ENCODE measurements at regions not wholly inside any gene's neighbourhood (a gene's known extent, or its start where the extent isn't known, plus 50 kb on each side); places are given as distances from the start of the nearest gene placed in this dataset.

- TF ChIP-seq CTCF (IDR thresholded peaks at IDR 0.05; ENCODE audit: insufficient read depth, low read depth, low read length, missing control alignments) = no peak
- no peak overlapping the region for H3K4me3 ChIP-seq (ENCODE audit: low read depth, low read length)
- no peak for DNase-seq (ENCODE audit: low read depth)
Measured at GRCh38 chr6:830667-831327, 137.9 kb upstream of the EXOC2 start.

GRCh38 chr6:829656-830055 lies 136.7 kb upstream of the EXOC2 start:
- TF ChIP-seq CTCF (IDR thresholded peaks at IDR 0.05; ENCODE audit: insufficient read depth, low read depth, low read length, missing control alignments) = no peak
- no peak for DNase-seq (ENCODE audit: low read depth)
- no peak overlapping the region for H3K4me3 ChIP-seq (ENCODE audit: low read depth, low read length)

- DNase-seq (ENCODE audit: low read depth) = peak; percentile 50
- no peak overlapping the region for H3K4me3 ChIP-seq (ENCODE audit: low read depth, low read length)
- TF ChIP-seq CTCF (IDR thresholded peaks at IDR 0.05; ENCODE audit: insufficient read depth, low read depth, low read length, missing control alignments) = no peak
Measured at GRCh38 chr6:827431-827830, 134.5 kb upstream of the EXOC2 start.

GRCh38 chr6:819122-819521 lies 126.2 kb upstream of the EXOC2 start:
- no peak for TF ChIP-seq CTCF (IDR thresholded peaks at IDR 0.05; ENCODE audit: insufficient read depth, low read depth, low read length, missing control alignments)
- DNase-seq (ENCODE audit: low read depth) = no peak
- no peak overlapping the region for H3K4me3 ChIP-seq (ENCODE audit: low read depth, low read length)

GRCh38 chr6:818196-818595 lies 125.3 kb upstream of the EXOC2 start:
- TF ChIP-seq CTCF (IDR thresholded peaks at IDR 0.05; ENCODE audit: insufficient read depth, low read depth, low read length, missing control alignments) = no peak
- H3K4me3 ChIP-seq (ENCODE audit: low read depth, low read length) = no peak overlapping the region
- DNase-seq (ENCODE audit: low read depth) = no peak

GRCh38 chr6:816510-817084 lies 123.7 kb upstream of the EXOC2 start:
- no peak overlapping the region for H3K4me3 ChIP-seq (ENCODE audit: low read depth, low read length)
- no peak for DNase-seq (ENCODE audit: low read depth)
- TF ChIP-seq CTCF (IDR thresholded peaks at IDR 0.05; ENCODE audit: insufficient read depth, low read depth, low read length, missing control alignments) = no peak

- TF ChIP-seq CTCF (IDR thresholded peaks at IDR 0.05; ENCODE audit: insufficient read depth, low read depth, low read length, missing control alignments) = no peak
- DNase-seq (ENCODE audit: low read depth) = no peak
- no peak overlapping the region for H3K4me3 ChIP-seq (ENCODE audit: low read depth, low read length)
Measured at GRCh38 chr6:815348-815738, 122.4 kb upstream of the EXOC2 start.
